ENCODE measurements at regions not wholly inside any gene's neighbourhood (a gene's known extent, or its start where the extent isn't known, plus 50 kb on each side); places are given as distances from the start of the nearest gene placed in this dataset.
"Not testable (repeated sequence)": the region's sequence is repeated elsewhere in the genome, so short reads cannot be mapped to it uniquely, and the experiment has no call there.

DNA sequence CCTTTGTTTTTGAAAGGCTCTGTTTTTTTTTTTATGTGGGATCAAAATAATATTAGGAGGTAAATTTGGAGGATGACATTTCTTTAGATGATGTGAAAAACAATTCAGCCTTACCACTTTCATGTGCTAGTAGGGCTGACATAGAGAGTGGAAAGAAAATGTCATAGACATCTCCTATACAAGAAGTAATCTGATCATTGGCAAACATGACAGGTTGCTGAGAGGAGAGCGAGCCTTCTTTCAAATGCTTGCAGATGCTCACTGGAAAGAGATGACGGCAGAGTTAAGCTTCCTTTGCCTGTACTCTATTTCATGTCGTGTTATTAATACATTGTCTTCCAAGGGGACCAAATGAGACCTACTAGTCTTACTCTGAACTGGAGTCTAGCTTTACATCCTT lies 160.1 kb upstream of the DAP start:
- no peak for DNase-seq

GRCh38 chr5:10920400-10920799 lies 159.4 kb upstream of the DAP start:
- no peak for DNase-seq

- peak; percentile 60 for DNase-seq
These were observed 153.9 kb upstream of the DAP start for GRCh38 chr5:10914741-10915480.

GRCh38 chr5:10913841-10914240 lies 152.8 kb upstream of the DAP start:
- peak; percentile 93 for DNase-seq

- no peak for DNase-seq
These were observed 152.3 kb upstream of the DAP start for GRCh38 chr5:10913181-10913810.

DNA sequence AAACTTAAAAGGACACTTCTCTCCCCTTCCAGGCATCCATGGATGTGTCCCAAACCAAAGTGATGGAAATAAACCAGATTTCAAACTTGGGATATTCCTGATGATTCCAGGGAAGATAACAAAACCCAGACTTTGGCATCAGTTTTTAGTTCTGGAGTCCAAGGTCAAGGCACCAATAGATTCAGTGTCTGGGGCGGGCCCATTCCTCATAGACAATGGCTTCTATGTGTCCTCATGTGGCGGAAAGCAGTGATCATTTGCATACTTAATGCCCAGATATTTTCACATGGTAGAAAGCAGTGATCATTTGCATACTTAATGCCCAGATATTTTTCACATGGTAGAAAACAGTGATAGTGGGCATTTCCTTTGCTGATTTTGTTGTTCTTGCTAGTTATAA lies 151.4 kb upstream of the DAP start:
- DNase-seq, result no peak

GRCh38 chr5:10910261-10910660 lies 149.2 kb upstream of the DAP start:
- DNase-seq, result no peak

- no peak for DNase-seq
These were observed 143.9 kb upstream of the DAP start for GRCh38 chr5:10904862-10905432.

GRCh38 chr5:10903786-10904560 lies 142.9 kb upstream of the DAP start:
- DNase-seq, result no peak

DNA sequence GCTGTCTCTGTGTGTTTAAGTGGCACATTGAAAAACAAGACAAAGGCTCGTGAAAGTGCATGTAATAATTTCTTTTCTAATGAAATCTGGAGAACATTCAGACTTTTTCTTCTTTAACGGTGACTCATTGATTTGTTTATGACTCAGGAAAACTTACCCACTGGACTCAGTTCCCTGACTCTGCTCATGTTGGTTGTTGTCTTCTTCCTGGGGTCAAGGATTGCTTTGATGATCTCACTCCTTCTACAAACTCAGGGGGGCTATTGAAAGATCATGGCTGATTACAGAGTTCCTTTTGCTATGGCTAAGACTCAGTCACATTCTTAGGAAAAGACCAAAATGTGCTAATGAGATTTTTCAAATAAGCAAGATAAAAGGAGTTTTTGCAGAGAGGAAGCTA lies 141.1 kb upstream of the DAP start:
- peak; percentile 62 for DNase-seq

- no peak for DNase-seq
These were observed 137.5 kb upstream of the DAP start for GRCh38 chr5:10898514-10898913.

DNA sequence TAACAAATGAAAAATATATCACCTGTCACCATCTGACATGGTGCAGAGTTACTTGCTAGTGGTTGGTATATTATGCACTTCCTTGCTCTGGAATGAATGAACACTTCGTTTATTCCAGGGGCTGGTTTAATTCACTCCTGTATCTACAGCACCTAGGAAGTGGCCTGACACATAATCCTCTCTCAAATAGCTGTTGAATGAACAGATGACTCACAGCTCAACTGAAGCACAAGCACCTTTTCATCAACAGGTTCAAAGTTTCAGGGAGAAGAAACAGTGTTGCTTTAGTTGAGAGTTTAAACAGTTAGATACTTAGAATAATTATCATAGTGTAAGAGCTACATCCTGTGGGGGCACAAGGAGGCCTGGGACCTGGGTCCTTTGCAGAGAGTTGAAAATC lies 135.0 kb upstream of the DAP start:
- no peak for DNase-seq

- no peak for DNase-seq
These were observed 133.5 kb upstream of the DAP start for GRCh38 chr5:10894445-10895054.

DNA sequence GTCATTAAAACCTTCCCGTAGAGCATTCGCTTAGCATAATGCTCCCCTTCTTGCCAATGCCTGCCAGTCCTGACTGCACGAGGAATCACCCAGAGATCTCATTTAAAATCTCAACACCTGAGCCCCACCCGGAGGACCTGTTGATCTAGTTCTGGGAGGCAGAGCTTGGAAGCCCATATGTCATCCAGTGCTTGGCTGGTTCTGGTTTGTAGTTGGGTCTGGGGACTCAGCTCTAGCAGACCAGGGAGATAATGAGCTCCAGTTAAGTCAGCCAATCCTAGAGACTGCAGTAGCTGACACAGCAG lies 131.8 kb upstream of the DAP start:
- no peak for DNase-seq

DNA sequence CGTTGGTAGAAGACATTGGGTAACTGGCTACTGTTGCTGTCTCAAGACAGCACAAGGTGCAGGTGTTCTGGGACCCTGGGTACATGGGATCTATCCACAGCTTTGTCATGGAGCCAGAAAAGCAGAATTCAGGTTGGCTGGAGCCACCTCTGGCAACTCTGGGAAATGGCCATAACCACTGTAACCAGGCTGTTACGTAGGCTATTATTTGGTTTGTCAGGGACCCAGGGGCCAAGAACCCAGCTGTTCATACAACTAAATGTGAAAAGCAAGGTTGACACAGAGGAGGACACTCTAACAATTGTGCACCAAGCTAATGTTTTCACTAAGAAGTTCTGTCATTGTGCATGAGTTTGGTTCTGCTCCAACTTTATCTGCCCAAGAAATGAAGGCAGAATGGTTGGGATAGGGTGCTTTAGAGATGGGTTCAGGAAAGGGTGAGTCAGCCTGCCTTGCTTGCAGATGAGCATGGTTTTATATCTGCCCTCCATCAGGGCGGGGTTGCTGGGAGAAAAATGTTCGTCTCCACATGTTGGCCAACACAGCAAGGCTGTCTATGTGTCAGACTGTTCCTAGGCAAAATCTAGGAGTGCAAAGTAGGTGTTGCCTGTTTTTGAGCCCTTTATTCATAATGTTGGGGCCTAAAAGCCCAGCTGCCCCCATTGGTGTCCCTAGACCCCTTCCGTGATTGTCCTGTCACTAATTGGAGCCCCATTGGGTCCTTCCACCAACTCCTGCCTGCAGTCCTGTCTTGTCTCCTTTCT lies 131.3 kb upstream of the DAP start:
- no peak for DNase-seq

DNA sequence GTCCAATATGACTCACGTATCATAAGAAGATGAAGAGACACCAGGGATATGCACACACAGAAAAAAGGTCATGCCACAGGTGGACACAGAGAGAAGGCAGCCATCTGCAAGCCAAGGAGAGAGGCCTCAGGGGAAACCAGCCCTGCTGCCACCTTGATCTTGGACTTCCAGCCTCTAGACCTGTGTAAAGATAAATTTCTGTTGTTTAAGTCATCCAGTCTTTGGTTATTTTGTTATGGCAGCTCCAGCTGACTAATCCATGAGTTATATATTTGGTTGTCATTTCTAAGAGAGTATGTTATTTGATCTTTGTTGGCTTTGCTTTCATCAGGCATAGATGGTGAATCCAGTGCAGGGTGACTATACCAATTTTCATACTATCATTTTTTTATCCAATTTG lies 130.2 kb upstream of the DAP start:
- DNase-seq, result no peak

DNA sequence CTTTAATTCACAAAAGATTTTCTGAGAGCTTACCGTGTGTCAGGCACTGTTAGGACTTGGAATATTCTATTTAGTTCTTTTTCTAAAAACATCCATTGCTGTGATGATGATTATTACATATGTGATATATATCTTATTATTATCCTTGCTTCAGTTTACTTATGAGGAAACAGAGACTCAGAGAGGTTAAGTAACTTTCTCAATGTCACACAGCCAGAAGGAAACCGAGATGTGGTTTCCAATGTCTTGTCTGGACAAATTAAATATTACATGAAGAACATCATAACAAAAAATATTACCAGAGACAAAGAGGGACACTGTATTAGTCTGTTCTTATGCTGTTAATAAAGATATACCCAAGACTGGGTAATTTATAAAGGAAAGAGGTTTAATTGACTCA lies 125.5 kb upstream of the DAP start:
- DNase-seq, result no peak

DNA sequence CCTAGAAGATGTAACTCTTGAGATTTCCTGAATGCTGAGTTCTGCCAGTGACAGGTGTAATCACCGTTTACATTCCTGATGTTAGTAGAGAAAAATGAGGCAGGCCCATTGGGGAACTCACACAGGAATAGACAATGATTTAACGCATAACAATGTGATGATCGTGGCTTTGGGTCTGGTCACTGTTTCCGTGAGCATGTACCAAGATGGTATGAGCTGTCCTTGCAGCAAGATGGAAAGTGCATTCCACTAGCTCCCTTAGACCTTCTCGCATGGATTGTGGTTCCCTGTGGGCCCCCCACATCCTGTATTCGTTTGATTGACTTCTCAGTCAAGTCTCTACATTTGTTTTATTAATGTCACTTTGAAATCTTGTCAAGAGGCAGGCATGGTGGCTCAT lies 124.0 kb upstream of the DAP start:
- DNase-seq, result peak; percentile 90

GRCh38 chr5:10883945-10884344 lies 122.9 kb upstream of the DAP start:
- not testable (repeated sequence) for DNase-seq

- DNase-seq, result no peak
These were observed 119.9 kb upstream of the DAP start for GRCh38 chr5:10880934-10881333.

DNA sequence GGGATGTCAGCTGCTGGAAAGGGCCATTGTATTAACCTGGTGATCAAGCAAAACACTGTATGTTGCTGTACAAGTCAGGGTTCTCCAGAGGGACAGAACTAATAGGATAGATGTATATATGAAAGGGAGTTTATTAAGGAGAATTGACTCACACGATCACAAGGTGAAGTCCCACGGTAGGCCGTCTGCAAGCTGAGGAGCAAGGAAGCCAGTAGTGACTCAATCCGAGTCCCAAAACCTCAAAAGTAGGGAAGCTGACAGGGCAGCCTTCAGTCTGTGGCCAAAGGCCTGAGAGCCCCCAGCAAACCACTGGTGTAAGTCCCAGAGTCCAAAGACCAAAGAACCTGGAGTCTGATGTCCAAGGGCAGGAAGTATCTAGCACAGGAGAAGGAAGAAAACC lies 116.0 kb upstream of the DAP start:
- DNase-seq, result not testable (repeated sequence)

GRCh38 chr5:10876006-10876744 lies 115.1 kb upstream of the DAP start:
- no peak for DNase-seq
